ENCODE measurements at regions not wholly inside any gene's neighbourhood (a gene's known extent, or its start where the extent isn't known, plus 50 kb on each side); places are given as distances from the start of the nearest gene placed in this dataset.

GRCh38 chr14:48563489-48563888 is 888.1 kb upstream of the MDGA2 start:
- no peak for TF ChIP-seq FOXM1 (IDR thresholded peaks at IDR 0.05; ENCODE audit: borderline replicate concordance)
- TF ChIP-seq ZNF384 (IDR thresholded peaks at IDR 0.05): no peak

Measured in HEK293T (cell line).